Smooth muscle cell (in vitro differentiated cells): ENCODE measurements at regions not wholly inside any gene's neighbourhood (a gene's known extent, or its start where the extent isn't known, plus 50 kb on each side); places are given as distances from the start of the nearest gene placed in this dataset.

ENCODE experiments used
- DNase-seq: peaks from one replicate; lab custom pipeline; 2025; ENCODE audit not compliant: unreplicated experiment; lab: John Stamatoyannopoulos, UW
- H2AFZ ChIP-seq: fragments of 200-600 bp; sonication (generic); 2 replicates; pipeline ENCODE4 v1.6.0; 2016; ENCODE audit warnings: antibody characterized with exemption, low read depth, mild to moderate bottlenecking
- H3F3A ChIP-seq: fragments of 200-600 bp; sonication (generic); 2 replicates; pipeline ENCODE4 v1.6.0; 2017; ENCODE audit warnings: antibody characterized with exemption, low read depth
- H3K27ac ChIP-seq: fragments of 200-600 bp; sonication (generic); 2 replicates; pipeline ENCODE4 v1.5.1; 2016; ENCODE audit warnings: low read depth, mild to moderate bottlenecking
- H3K27me3 ChIP-seq: fragments of 200-600 bp; sonication (generic); 2 replicates; pipeline ENCODE4 v1.6.1; 2016; ENCODE audit warnings: low read depth, mild to moderate bottlenecking
- H3K36me3 ChIP-seq: fragments of 200-600 bp; sonication (generic); 2 replicates; pipeline ENCODE4 v1.5.1; 2016; ENCODE audit warnings: low read depth
- H3K4me1 ChIP-seq: fragments of 200-600 bp; sonication (generic); 2 replicates; pipeline ENCODE4 v1.5.1; 2016; ENCODE audit warnings: low read depth
- H3K4me2 ChIP-seq: fragments of 200-600 bp; sonication (generic); 2 replicates; pipeline ENCODE4 v1.6.0; 2016; ENCODE audit warnings: mild to moderate bottlenecking
- H3K4me3 ChIP-seq: fragments of 200-600 bp; sonication (generic); 2 replicates; pipeline ENCODE4 v1.5.1; 2016; ENCODE audit warnings: mild to moderate bottlenecking
- H3K79me2 ChIP-seq: fragments of 200-600 bp; sonication (generic); 2 replicates; pipeline ENCODE4 v1.6.0; 2016; ENCODE audit warnings: low read depth, mild to moderate bottlenecking
- H3K9ac ChIP-seq: fragments of 200-600 bp; sonication (generic); 2 replicates; pipeline ENCODE4 v1.6.0; 2016; ENCODE audit warnings: low read depth
- H3K9me3 ChIP-seq: fragments of 200-600 bp; sonication (generic); replicated peaks from 2 replicates; pipeline ENCODE4 v1.5.1; 2016; ENCODE audit warnings: low read depth
- H4K20me1 ChIP-seq: fragments of 200-600 bp; sonication (generic); 2 replicates; pipeline ENCODE4 v1.6.0; 2016; ENCODE audit warnings: low read depth
- CTCF ChIP-seq: fragments of 200-600 bp; sonication (generic); IDR thresholded peaks from 2 replicates; pipeline ENCODE4 v1.5.1; 2017; ENCODE audit warnings: borderline replicate concordance, mild to moderate bottlenecking, antibody characterized with exemption; ENCODE audit not compliant: insufficient read depth, poor library complexity, severe bottlenecking
- WGBS: methylation state at CpG from one replicate; pipeline ENCODE4 v1.1.7; 2016; ENCODE audit warnings: low lambda C conversion rate; 5-methylcytosine and 5-hydroxymethylcytosine counted together

DNA sequence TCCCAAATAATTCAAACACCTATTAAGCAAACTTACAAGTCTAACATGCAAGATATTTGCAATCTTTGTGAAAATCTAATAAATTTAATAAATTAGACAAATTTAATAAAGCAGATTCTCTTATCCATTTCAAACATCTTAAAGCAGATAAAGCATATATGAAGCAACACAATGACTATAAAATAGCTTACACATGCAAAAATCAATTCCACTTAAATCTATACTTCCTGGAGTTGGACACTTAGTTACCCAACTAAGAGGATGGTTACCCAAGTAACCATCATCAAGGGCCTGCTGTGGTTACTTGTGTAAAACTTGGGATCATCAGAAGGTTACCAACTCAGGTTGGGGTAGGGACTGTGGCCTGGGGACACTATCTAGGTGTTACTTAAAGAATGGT is 206.8 kb downstream of the CD47 start:
- Histone ChIP-seq H3K27me3 (no peaks in the 10 kb centered on the region), H3K4me1 (no peaks in the 10 kb centered on the region), H3K4me3 (no peak overlapping the region), H3K36me3 (no peaks in the 10 kb centered on the region), H3F3A (no peaks in the 10 kb centered on the region), H4K20me1 (no peaks in the 10 kb centered on the region), H3K9ac (no peak overlapping the region), H2AFZ (no peak overlapping the region), H3K4me2 (no peak overlapping the region), H3K79me2 (no peaks in the 10 kb centered on the region), H3K9me3 (no peaks in the 10 kb centered on the region), H3K27ac (no peak overlapping the region)
- TF ChIP-seq CTCF: no peak
- no peak for DNase-seq

DNA sequence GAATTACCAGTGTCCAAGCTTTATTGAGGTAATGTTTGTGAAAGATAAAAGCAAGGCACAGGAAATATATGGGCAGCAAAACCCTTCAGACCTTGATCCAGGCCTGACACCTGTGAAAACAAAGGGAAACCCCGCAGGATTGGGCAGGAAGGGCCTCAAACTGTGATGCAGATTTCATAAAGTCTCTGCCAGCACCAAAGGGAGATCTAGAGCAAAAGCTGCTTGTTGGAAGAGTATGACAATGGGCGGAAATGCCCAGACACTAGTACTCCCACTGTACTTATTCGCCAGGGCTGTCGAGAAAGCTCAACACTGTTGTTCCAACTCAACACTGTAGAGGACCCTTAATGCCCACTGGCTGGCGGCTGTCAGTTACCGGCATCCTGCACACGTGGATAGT is 207.9 kb downstream of the CD47 start:
- Histone ChIP-seq H3K27ac (no peak overlapping the region), H3K36me3 (no peaks in the 10 kb centered on the region), H3K4me3 (no peak overlapping the region), H3F3A (no peaks in the 10 kb centered on the region), H2AFZ (no peak overlapping the region), H3K9ac (no peak overlapping the region), H3K9me3 (no peaks in the 10 kb centered on the region), H3K27me3 (no peaks in the 10 kb centered on the region), H3K4me2 (no peak overlapping the region), H3K4me1 (no peaks in the 10 kb centered on the region), H3K79me2 (no peaks in the 10 kb centered on the region), H4K20me1 (no peaks in the 10 kb centered on the region)
- DNase-seq: no peak
- WGBS: 95% methylated on average over 7 of the region's 7 CpGs
- no peak for TF ChIP-seq CTCF

GRCh38 chr3:107882261-107882660 is 208.6 kb downstream of the CD47 start:
- WGBS: 97% methylated on average over 4 of the region's 4 CpGs
- no peak for DNase-seq
- no peaks in the 10 kb centered on the region for H3K79me2 ChIP-seq

DNA sequence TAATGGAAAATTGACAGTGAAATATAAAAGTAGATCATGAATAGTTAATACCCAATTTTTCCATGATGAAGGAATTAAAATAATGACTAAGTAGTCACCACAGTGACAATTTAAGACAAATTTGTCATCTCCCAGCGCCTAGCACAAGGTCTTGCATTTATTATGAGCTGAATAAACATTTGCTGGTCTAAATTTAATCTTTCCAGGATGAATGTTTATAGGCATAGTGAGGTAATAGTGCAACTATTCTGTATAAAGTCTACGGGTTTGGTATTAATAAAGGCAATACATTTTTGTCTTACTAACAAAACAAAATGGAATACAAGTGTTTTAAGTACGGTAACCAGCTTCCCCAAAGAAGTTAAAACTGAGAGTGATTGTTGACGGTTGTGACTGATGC is 209.3 kb downstream of the CD47 start:
- Histone ChIP-seq H3K4me3 (no peak overlapping the region), H3K9ac (no peak overlapping the region), H3K36me3 (no peaks in the 10 kb centered on the region), H3K4me2 (no peak overlapping the region), H3K4me1 (no peaks in the 10 kb centered on the region), H3K9me3 (no peaks in the 10 kb centered on the region), H4K20me1 (no peaks in the 10 kb centered on the region), H3K79me2 (no peaks in the 10 kb centered on the region), H3K27me3 (no peaks in the 10 kb centered on the region), H3K27ac (no peak overlapping the region), H3F3A (no peaks in the 10 kb centered on the region), H2AFZ (no peak overlapping the region)
- 91% methylated on average over 4 of the region's 4 CpGs for WGBS
- no peak for DNase-seq
- no peak for TF ChIP-seq CTCF

More at GRCh38 chr3:107882261-107882660, 208.6 kb downstream of the CD47 start:
- no peaks in the 10 kb centered on the region for H3K27me3 ChIP-seq
- no peaks in the 10 kb centered on the region for H3K9me3 ChIP-seq
- H3K36me3 ChIP-seq: no peaks in the 10 kb centered on the region
- no peak overlapping the region for H2AFZ ChIP-seq
- TF ChIP-seq CTCF: no peak
- no peak overlapping the region for H3K9ac ChIP-seq
- H3K4me2 ChIP-seq: no peak overlapping the region
- no peaks in the 10 kb centered on the region for H4K20me1 ChIP-seq
- no peak overlapping the region for H3K27ac ChIP-seq
- no peaks in the 10 kb centered on the region for H3K4me1 ChIP-seq
- H3F3A ChIP-seq: no peaks in the 10 kb centered on the region
- no peak overlapping the region for H3K4me3 ChIP-seq
